Right hindlimb (tissue), 1 donor: ENCODE measurements at regions not wholly inside any gene's neighbourhood (a gene's known extent, or its start where the extent isn't known, plus 50 kb on each side); places are given as distances from the start of the nearest gene placed in this dataset.
"Not testable (repeated sequence)": the region's sequence is repeated elsewhere in the genome, so short reads cannot be mapped to it uniquely, and the experiment has no call there.

Source experiments
- DNase-seq: peaks from one replicate; pipeline ENCODE4 v3.0.0-alpha.2; 2018

- no peak for DNase-seq
Observed at GRCh38 chr9:75551861-75552260, 338.6 kb upstream of the PCSK5 start.

GRCh38 chr9:75552941-75553340, 337.5 kb upstream of the PCSK5 start:
- DNase-seq, result no peak

DNA sequence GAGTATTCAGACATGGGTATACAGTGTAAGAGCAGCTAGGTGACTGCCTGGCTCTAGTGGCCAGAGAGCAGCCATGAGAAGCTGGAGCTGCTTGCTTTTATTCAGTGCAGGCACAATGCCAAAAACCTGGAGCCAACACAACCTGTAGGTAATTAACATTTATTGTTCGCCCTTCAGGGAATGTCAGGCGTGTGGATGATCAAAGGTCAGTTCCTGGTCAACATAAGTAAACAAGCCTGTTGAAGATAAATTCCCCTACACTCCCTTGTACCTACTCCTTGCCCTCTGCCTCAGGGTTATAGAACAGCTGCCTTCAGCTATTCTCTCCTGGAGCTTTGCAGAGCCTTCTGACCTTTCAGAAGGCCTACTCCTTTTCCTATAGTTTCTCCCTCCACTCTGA, 323.7 kb upstream of the PCSK5 start:
- not testable (repeated sequence) for DNase-seq

- no peak for DNase-seq
Observed at GRCh38 chr9:75570538-75570937, 319.9 kb upstream of the PCSK5 start.

DNA sequence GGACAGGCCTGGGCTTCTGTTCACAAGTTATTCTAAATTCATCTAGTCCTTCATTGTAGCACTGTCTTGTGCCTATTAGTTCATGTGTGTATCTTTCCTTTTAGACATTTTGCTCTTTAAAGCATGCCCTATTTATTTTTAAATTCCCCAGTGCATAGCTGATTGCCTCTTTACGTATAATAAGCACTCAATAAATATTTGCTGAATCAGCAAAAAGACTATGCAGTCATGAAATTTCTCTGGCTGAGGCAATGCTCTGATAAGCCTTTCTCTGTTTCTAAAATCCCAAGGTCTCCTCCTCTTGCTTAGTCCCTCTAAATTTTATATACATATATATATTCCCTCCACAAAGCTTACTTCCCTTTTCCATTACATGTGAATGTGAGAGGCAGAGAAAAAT, 315.9 kb upstream of the PCSK5 start:
- DNase-seq, result no peak

DNA sequence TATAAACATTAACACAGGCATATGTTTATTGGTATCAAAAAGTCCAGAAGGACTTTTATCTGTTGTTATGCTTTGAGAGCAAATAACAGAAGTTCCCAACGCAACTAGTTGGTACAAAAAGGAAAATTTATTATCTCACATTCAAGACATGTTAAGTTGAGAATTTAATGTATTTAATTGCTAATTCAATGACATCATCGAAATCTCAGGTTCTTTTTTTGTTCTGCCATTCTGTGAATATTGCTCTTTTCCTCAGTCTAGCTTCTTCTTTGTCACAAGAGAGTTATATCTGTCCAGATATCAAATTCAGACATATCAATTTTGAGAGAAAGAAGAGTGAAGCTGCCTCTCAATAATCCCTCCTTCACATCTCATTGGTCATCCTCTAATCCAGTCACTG, 307.6 kb upstream of the PCSK5 start:
- DNase-seq, result no peak

- DNase-seq, result no peak
Observed at GRCh38 chr9:75588808-75589207, 301.7 kb upstream of the PCSK5 start.

DNA sequence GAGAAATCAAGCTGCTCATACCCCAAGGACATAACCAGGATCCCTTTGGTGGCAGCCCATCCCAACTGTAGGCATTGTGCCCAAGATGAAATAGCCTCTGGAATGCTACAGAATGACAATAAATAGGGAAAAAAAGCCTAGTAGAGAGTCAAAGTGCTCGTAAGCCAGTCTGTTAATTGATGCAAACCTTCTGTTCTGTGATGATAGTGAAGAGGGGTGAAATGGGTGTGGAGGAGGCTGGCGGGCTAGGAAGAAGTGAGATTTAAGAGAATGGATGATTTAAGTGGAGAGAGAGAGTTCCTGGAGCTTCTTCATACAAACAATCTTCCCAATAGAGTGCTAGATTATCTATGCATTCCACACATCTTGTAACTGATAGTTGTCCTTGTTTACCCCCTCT, 301.0 kb upstream of the PCSK5 start:
- no peak for DNase-seq

DNA sequence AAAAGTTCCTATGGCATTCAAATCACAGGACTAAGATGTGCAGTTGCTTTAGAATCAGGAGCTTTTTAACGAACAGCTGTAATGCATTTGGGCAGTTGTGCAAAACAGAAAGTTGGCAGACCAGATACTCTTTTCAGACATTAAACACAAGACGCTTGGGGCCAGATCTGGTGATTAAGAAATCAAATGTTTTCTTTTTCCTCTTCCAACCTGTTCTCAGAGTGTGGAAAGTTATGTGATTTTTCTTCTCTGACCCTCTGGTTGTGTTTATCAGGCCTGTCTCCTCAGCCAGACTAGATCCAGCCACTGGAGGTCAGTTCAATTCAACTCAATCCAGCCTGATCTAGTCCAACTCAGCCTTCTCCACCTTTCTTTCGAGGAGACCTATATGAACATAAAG, 298.5 kb upstream of the PCSK5 start:
- DNase-seq, result no peak

- DNase-seq, result no peak
Observed at GRCh38 chr9:75592586-75592985, 297.9 kb upstream of the PCSK5 start.

- no peak for DNase-seq
Observed at GRCh38 chr9:75593920-75594319, 296.6 kb upstream of the PCSK5 start.

DNA sequence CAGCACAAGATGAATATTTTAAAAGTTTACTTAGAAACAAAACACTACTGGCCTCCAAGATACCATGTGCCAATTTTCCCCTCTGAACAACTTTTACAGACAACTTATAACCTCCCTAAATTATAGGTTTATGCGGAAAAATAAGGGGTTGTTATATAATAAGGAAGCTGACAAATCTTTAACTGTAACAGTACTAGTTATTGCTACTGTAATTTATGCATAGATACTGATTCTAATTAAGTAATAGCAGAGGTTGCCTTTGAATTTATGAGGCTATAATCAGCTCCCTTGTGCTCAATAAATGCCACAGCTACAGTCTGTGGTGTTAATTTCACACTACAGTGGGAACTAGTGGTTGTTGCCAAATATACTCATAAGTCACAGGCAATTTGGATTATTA, 291.3 kb upstream of the PCSK5 start:
- DNase-seq, result no peak

DNA sequence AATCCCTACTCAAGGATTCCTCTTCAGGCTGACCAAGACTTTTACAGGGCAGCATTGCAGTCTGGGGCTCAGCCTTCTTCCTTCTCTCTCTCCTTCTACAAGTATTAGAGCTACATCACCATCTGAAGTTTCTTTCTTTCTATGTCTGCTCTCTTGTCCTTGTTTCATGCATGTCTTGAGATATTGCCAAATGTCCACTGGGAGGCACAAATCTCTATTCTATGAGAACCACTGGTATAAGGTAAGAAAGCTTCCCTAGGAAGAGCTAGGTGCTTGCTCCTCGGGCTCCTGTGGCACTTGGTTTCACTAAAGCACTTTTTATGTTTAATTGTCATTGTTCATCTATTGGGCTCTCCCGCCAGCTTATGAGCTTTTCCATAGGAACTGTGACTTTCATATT, 289.2 kb upstream of the PCSK5 start:
- DNase-seq, result no peak

DNA sequence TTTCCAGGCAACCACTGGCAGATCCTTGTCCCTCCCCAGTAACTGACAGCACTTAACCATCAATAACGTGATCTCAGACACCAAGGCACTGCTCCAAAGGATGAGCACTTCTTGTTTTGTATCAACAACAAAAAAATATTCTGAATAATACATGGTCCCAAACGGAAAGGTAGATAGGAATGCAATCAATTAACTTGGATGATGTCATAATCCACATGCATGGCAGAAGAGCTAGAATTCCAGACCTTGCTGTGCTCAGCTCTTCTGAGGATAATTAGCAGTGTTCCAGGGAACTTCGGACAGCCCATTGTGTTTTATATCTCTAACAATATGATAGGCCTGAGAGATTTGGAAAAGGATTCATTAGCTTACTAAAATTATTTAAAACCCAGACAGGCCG, 288.4 kb upstream of the PCSK5 start:
- no peak for DNase-seq

DNA sequence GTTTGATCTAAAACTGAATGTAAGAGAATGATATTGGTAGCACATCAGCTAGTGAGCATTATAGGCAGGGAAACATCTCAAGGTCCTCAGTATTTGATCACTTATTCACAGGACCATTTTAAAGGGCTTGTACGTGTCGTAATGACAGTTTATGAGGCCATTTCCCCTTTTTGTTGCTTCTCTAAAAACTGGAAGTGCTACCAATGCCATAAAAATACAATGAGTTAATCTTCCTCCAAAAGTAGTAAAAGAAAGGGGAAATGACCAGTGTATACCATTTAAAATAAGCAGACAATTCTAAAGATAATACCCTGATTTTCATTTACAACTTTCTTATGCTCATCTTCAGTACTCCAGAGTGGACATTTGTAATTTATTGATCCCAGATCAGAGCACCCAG, 285.8 kb upstream of the PCSK5 start:
- DNase-seq, result no peak

DNA sequence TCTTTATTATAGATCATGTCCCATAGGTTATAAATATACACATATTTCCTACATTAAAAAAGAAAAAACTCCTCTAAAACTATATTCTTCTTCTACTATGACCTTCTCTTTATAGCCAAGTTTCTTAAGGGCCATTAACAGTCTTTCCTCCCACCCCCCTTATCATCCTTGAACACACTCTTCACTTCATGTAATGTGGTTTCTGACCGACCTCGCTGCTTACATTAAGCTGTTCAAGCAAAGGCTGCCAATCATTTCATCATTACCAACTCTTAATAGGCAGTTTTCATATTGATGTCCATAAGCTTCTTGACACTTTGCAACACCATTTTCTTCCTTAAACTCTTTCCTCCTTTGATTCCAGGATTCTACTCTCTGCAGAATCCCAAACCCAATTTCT, 283.0 kb upstream of the PCSK5 start:
- DNase-seq, result no peak

DNA sequence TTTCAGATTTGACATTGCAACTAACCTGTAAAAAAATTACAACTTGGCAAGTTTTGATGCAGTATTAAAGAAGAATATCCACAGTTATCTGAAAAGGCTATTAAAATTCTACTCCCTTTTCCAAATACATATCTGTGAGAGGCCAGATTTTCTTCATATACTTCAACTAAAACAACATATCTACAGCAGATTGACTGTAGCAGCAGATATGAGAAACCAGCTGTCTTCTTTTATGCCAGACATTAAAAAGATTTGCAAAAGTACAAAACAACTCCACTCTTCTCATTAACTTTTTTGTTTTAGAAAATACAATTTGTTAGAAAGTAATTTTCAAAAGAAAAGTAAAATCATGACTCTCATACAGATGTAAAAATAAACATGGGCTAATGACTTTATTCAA, 281.1 kb upstream of the PCSK5 start:
- DNase-seq, result no peak

DNA sequence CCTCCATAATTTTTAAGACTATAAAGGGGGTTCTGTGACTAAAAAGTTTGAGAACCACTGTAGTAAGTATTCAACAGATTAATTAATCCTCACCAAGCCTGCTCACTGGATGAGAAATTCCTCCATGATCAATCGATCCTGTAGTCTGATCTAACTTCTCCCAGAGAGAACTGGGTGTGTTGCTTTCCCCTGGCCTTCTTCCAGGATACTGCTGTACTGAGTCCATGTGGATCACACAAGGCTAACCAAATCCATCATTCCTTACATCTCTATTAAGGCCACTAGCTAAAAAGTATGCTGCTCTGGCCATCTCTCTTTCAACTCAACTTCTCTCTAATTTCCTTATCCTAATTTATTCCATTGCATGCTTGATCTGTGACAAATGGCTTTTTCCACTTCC, 280.2 kb upstream of the PCSK5 start:
- no peak for DNase-seq

DNA sequence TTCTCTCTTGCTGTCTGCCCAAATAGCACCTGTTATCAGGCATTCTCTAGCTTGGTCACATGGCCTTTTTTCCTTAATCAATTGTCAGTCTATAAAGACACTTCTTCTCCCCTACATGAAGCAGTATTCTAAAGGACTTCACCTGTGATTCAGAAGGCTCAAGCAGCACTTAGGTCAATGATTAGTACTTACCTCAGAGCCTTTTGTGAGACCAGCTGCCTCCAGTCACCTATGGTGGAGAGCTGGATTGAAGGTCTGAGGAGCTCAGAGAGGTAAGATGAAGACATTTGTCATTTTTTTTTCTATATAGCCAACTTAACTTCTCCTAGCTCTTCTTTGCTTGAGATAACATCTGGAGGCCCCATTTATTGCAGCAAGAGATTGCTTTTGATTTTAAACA, 278.3 kb upstream of the PCSK5 start:
- DNase-seq, result no peak

DNA sequence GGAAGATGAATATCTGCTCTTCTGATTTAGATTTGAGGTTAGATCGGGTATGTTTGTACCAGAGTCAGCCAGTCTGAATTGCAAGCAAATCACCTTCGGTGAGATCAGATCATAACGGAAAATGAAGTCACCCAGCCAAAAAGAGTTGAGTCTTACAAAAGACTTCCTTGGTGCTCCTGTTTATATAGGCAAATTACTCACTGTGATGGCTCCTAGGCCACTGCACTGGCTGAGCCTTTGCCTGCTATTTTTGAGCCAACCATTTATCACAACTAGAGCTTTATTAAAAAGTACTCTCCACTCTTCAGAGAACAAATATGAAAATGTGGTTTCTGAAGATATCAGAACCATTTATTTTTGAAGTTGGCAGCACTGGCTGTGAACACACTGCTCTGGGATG, 277.7 kb upstream of the PCSK5 start:
- DNase-seq, result no peak

- DNase-seq, result no peak
Observed at GRCh38 chr9:75615284-75615683, 275.2 kb upstream of the PCSK5 start.

GRCh38 chr9:75616052-75616451, 274.4 kb upstream of the PCSK5 start:
- DNase-seq, result no peak

DNA sequence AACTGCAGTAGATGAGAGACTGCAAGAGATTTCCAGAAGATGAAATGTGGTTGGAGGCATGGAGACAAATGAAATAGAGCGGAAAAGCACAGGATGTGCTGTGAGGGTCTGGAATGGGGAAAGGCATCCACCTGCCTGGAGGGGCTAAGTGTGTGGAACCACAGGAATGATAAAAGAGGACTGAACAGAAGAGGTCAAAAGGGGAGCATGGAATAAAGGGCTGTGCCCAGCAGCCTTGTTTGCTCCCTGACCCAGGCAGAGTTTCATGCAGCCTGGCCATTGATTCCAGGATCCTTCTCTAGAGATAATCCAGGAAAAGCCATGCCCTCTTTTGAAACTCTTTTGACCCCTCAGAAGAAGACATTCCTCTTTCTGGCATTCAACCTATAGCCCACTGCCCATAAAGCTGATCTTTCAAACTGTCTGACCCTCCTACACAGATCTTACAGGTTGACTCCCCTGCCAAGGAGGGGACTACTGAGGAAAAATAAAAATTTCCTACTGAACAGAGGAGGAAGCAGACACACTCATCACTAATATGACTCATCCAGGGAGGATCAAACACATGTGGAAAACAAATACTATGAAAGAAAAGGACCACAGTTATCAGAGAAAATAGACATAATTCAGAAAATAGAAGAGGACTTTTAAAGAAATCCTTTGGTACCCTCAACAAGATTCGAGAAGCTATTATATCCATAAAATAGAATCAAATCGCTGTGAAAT, 273.5 kb upstream of the PCSK5 start:
- DNase-seq, result no peak

GRCh38 chr9:75623462-75623861, 267.0 kb upstream of the PCSK5 start:
- DNase-seq, result no peak

DNA sequence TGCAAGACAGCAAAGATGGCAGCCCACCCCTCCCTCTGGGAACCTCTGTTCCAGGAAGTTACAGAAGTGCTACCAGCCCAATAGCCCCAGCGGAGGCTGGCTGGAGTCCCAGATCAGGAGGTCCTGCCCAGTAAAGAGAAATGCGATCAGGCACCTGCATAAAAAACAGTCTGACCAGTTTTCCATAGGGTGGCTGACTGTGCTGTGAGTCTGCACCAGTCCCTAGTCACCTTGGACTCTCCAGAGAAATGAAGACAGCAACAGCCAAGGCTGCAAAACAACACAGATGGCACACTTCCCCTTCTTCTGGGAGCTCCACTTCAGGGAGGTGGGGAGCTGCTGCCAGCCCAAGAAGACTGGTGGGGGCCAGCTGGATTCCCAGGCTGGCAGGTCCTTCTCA, 265.5 kb upstream of the PCSK5 start:
- no peak for DNase-seq

GRCh38 chr9:75626860-75627259, 263.6 kb upstream of the PCSK5 start:
- DNase-seq, result no peak
